SK-N-SH (cell line): ENCODE measurements at regions not wholly inside any gene's neighbourhood (a gene's known extent, or its start where the extent isn't known, plus 50 kb on each side); places are given as distances from the start of the nearest gene placed in this dataset.
"Not testable (repeated sequence)": the region's sequence is repeated elsewhere in the genome, so short reads cannot be mapped to it uniquely, and the experiment has no call there.

Experiments
- CTCF ChIA-PET: fragments of 300-600, 350-600 bp; formaldehyde crosslinking; extraction: SDS; loops from one replicate; lab custom pipeline; 2021; lab: Yijun Ruan, JAX
- POLR2A ChIA-PET: fragments of 350-600 bp; sonication (Branson Sonifier 250); formaldehyde crosslinking; extraction: SDS; loops from one replicate; lab custom pipeline; 2020; ENCODE audit warnings: antibody characterized with exemption, inconsistent platforms; lab: Yijun Ruan, JAX
- DNase-seq: peaks from one replicate; pipeline ENCODE4 v3.0.0; 2012
- H2AFZ ChIP-seq: fragments of 200-600 bp; sonication (generic); 2 replicates; pipeline ENCODE4 v1.8.1; 2016; ENCODE audit warnings: antibody characterized with exemption, mild to moderate bottlenecking, low read depth
- H3F3A ChIP-seq: fragments of 200-600 bp; sonication (generic); replicated peaks from 2 replicates; pipeline ENCODE3; 2016; ENCODE audit warnings: antibody characterized with exemption, mild to moderate bottlenecking; ENCODE audit not compliant: insufficient read depth
- H3K27ac ChIP-seq, 2 experiments: fragments of 200-500 bp in 1 of 2; fragments of 200-600 bp in 1 of 2; sonication (Bioruptor generic) in 1 of 2; sonication (generic), shearing (Covaris generic) in 1 of 2; 2 replicates each; pipeline versions ENCODE4 v1.5.1 to v1.6.1; 2014 to 2016; ENCODE audit warnings: low read depth in 2 of 2, inconsistent platforms in 1 of 2, low read length in 1 of 2, mild to moderate bottlenecking in 1 of 2, mixed read lengths in 1 of 2
- H3K27me3 ChIP-seq: fragments of 200-600 bp; sonication (generic), shearing (Covaris generic); 2 replicates; pipeline ENCODE4 v1.6.1; 2016; ENCODE audit warnings: mixed run types; ENCODE audit not compliant: insufficient read depth
- H3K36me3 ChIP-seq, 2 experiments: fragments of 200-500 bp in 1 of 2; fragments of 200-600 bp in 1 of 2; sonication (Bioruptor generic) in 1 of 2; sonication (generic) in 1 of 2; replicated peaks in 1 of 2; 2 replicates each; pipeline versions ENCODE3 to v1.5.1; 2014 to 2016; ENCODE audit warnings: low read length in 1 of 2, mild to moderate bottlenecking in 1 of 2; ENCODE audit not compliant: insufficient read depth in 2 of 2, control insufficient read depth in 1 of 2
- H3K4me1 ChIP-seq, 2 experiments: fragments of 200-500 bp in 1 of 2; fragments of 200-600 bp in 1 of 2; sonication (Bioruptor generic) in 1 of 2; sonication (generic), shearing (Covaris generic) in 1 of 2; 2 replicates each; pipeline versions ENCODE4 v1.5.1 to v1.6.1; 2014 to 2016; ENCODE audit warnings: low read depth in 1 of 2, low read length in 1 of 2, mixed run types in 1 of 2; ENCODE audit not compliant: insufficient read depth in 2 of 2, control insufficient read depth in 1 of 2
- H3K4me2 ChIP-seq: fragments of 200-600 bp; sonication (generic), shearing (Covaris generic); 2 replicates; pipeline ENCODE4 v1.6.1; 2017; ENCODE audit warnings: mixed run types
- H3K4me3 ChIP-seq, 2 experiments: fragments of 200-500 bp in 1 of 2; fragments of 200-600 bp in 1 of 2; sonication (Bioruptor generic) in 1 of 2; sonication (generic), shearing (Covaris generic) in 1 of 2; 2 replicates each; pipeline versions ENCODE4 v1.5.1 to v1.8.1; 2014 to 2016; ENCODE audit warnings: low read depth in 2 of 2, inconsistent platforms in 1 of 2, low read length in 1 of 2, mild to moderate bottlenecking in 1 of 2, mixed read lengths in 1 of 2, moderate library complexity in 1 of 2
- H3K79me2 ChIP-seq: fragments of 200-600 bp; sonication (generic); 2 replicates; pipeline ENCODE4 v1.8.1; 2017; ENCODE audit warnings: mild to moderate bottlenecking; ENCODE audit not compliant: insufficient read depth
- H3K9ac ChIP-seq: fragments of 200-600 bp; sonication (generic); 2 replicates; pipeline ENCODE4 v1.6.1; 2017; ENCODE audit warnings: mixed run types
- H3K9me2 ChIP-seq: fragments of 200-600 bp; sonication (generic); 2 replicates; pipeline ENCODE4 v1.6.1; 2017; ENCODE audit warnings: mixed run types
- H3K9me3 ChIP-seq: fragments of 200-600 bp; sonication (generic); 2 replicates; pipeline ENCODE4 v1.6.1; 2017; ENCODE audit warnings: mixed run types, mild to moderate bottlenecking, moderate library complexity
- H4K20me1 ChIP-seq: fragments of 200-600 bp; sonication (generic); 2 replicates; pipeline ENCODE4 v1.6.1; 2017; ENCODE audit warnings: mild to moderate bottlenecking, mixed run types; ENCODE audit not compliant: insufficient read depth
- EP300 ChIP-seq, 2 experiments: IDR thresholded peaks; 2 replicates each; pipeline versions ENCODE4 v1.4.0 to v1.6.1; 2012; ENCODE audit warnings: borderline replicate concordance in 1 of 2, low read depth in 1 of 2, low read length in 1 of 2
- FOSL2 ChIP-seq: IDR thresholded peaks from 2 replicates; pipeline ENCODE4 v1.4.0; 2012; ENCODE audit warnings: low read depth, mild to moderate bottlenecking, moderate library complexity, borderline replicate concordance
- FOXM1 ChIP-seq: IDR thresholded peaks from 2 replicates; pipeline ENCODE4 v1.4.0; 2012; ENCODE audit warnings: low read depth, mild to moderate bottlenecking
- GATA2 ChIP-seq: sonication (generic); formaldehyde crosslinking; IDR thresholded peaks from 2 replicates; pipeline ENCODE4 v1.5.0; 2020; ENCODE audit warnings: mild to moderate bottlenecking, missing genetic modification reagents
- IRF3 ChIP-seq: fragments of 150-350 bp; IDR thresholded peaks from 2 replicates; pipeline ENCODE4 v1.6.1; 2016; ENCODE audit warnings: mild to moderate bottlenecking, low read depth, low read length
- JUND ChIP-seq: IDR thresholded peaks from 2 replicates; pipeline ENCODE4 v1.4.0; 2012
- MAX ChIP-seq: IDR thresholded peaks from 2 replicates; pipeline ENCODE4 v1.4.0; 2012; ENCODE audit warnings: low read depth
- MXI1 ChIP-seq: IDR thresholded peaks from 2 replicates; pipeline ENCODE4 v1.6.1; 2012; ENCODE audit warnings: mild to moderate bottlenecking, low read depth, low read length, improper control_type of control experiment
- PBX3 ChIP-seq: IDR thresholded peaks from 2 replicates; pipeline ENCODE4; 2012
- POLR2AphosphoS5 ChIP-seq: IDR thresholded peaks from 2 replicates; pipeline ENCODE4 v1.6.1; 2012; ENCODE audit warnings: low read depth, low read length
- RAD21 ChIP-seq: IDR thresholded peaks from 2 replicates; pipeline ENCODE4 v1.6.1; 2012; ENCODE audit warnings: mild to moderate bottlenecking, low read length
- RCOR1 ChIP-seq: fragments of 150-350 bp; IDR thresholded peaks from 2 replicates; pipeline ENCODE4 v1.6.1; 2017; ENCODE audit warnings: antibody characterized with exemption, low read length
- REST ChIP-seq: IDR thresholded peaks from 2 replicates; pipeline ENCODE4 v1.6.1; 2012; ENCODE audit warnings: mild to moderate bottlenecking, low read depth, low read length, moderate library complexity
- RFX5 ChIP-seq: IDR thresholded peaks from 2 replicates; pipeline ENCODE4 v1.6.1; 2012; ENCODE audit warnings: mild to moderate bottlenecking, improper control_type of control experiment, low read length
- RXRA ChIP-seq: IDR thresholded peaks from 2 replicates; pipeline ENCODE4 v1.4.0; 2012; ENCODE audit warnings: low read depth, mild to moderate bottlenecking, borderline replicate concordance
- SIN3A ChIP-seq: IDR thresholded peaks from 2 replicates; pipeline ENCODE4 v1.6.1; 2012; ENCODE audit warnings: low read depth, mild to moderate bottlenecking, low read length, moderate library complexity, borderline replicate concordance
- SMC3 ChIP-seq: IDR thresholded peaks from 2 replicates; pipeline ENCODE4 v1.6.1; 2012; ENCODE audit warnings: low read depth, low read length, improper control_type of control experiment
- USF2 ChIP-seq: fragments of 150-350 bp; IDR thresholded peaks from 2 replicates; pipeline ENCODE4 v1.6.1; 2017; ENCODE audit warnings: antibody characterized with exemption, low read length, low read depth, borderline replicate concordance
- ZBTB33 ChIP-seq: IDR thresholded peaks from 2 replicates; pipeline ENCODE4 v1.4.0; 2012; ENCODE audit warnings: low read depth, borderline replicate concordance
- WGBS: methylation state at CpG from one replicate; pipeline ENCODE4 v1.1.6; 2017; ENCODE audit warnings: low lambda C conversion rate; 5-methylcytosine and 5-hydroxymethylcytosine counted together

GRCh38 chr5:117604845-117605244, 1030.2 kb upstream of the SEMA6A start:
- Histone ChIP-seq H3K4me1 (no peaks in the 10 kb centered on the region), H3K27me3 (no peaks in the 10 kb centered on the region), H3K27ac (no peak overlapping the region), H2AFZ (no peak overlapping the region), H3K9ac (no peak overlapping the region), H4K20me1 (no peaks in the 10 kb centered on the region), H3K9me2 (no peaks in the 10 kb centered on the region), H3K4me2 (no peak overlapping the region), H3F3A (no peaks in the 10 kb centered on the region), H3K79me2 (no peaks in the 10 kb centered on the region), H3K36me3 (no peaks in the 10 kb centered on the region), H3K9me3 (no peaks in the 10 kb centered on the region), H3K4me3 (no peak overlapping the region)
- CTCF ChIA-PET, result no interaction called here
- 29% methylated on average over 2 of the region's 2 CpGs for WGBS
- POLR2A ChIA-PET, result no interaction called here
- no peak for DNase-seq
- TF ChIP-seq FOSL2, result no peak
- TF ChIP-seq JUND, result no peak
- TF ChIP-seq SIN3A, result no peak
- TF ChIP-seq EP300 (IDR thresholded peaks at IDR 0.05; ENCODE audit: borderline replicate concordance in 1 of 2, low read depth in 1 of 2, low read length in 1 of 2), result no peak
- no peak for TF ChIP-seq RXRA
- TF ChIP-seq RCOR1, result no peak
- no peak for TF ChIP-seq RFX5
- no peak for TF ChIP-seq SMC3
- TF ChIP-seq POLR2AphosphoS5, result no peak
- TF ChIP-seq USF2, result no peak
- no peak for TF ChIP-seq IRF3
- no peak for TF ChIP-seq REST
- no peak for TF ChIP-seq RAD21
- no peak for TF ChIP-seq MAX
- TF ChIP-seq MXI1, result no peak
- TF ChIP-seq FOXM1, result no peak
- TF ChIP-seq GATA2 (CRISPR knock-in tag), result no peak
- TF ChIP-seq PBX3, result no peak
- no peak for TF ChIP-seq ZBTB33

- H3F3A ChIP-seq, H3K4me3 ChIP-seq, H3K4me2 ChIP-seq, H3K9ac ChIP-seq, H3K9me2 ChIP-seq, DNase-seq, H3K9me3 ChIP-seq, H3K79me2 ChIP-seq, H3K4me1 ChIP-seq, H3K36me3 ChIP-seq, H3K27ac ChIP-seq, H2AFZ ChIP-seq, CTCF ChIA-PET, H4K20me1 ChIP-seq, POLR2A ChIA-PET, H3K27me3 ChIP-seq: not testable (repeated sequence)
- 86% methylated on average over 8 of the region's 36 CpGs for WGBS
These were observed 1025.2 kb upstream of the SEMA6A start for GRCh38 chr5:117599811-117600210.
